Type B pancreatic cell (in vitro differentiated cells): ENCODE measurements at regions not wholly inside any gene's neighbourhood (a gene's known extent, or its start where the extent isn't known, plus 50 kb on each side); places are given as distances from the start of the nearest gene placed in this dataset.

ENCODE experiments used
- DNase-seq: peaks from one replicate; pipeline ENCODE4 v3.0.0; 2021; ENCODE audit warnings: mixed read lengths; ENCODE audit not compliant: unreplicated experiment; ENCODE audit errors: extremely low spot score
- H3K27ac Mint-ChIP-seq: 2 replicates; pipeline ENCODE4 v1.8.0; 2021; ENCODE audit warnings: mild to moderate bottlenecking, mixed read lengths
- H3K27me3 Mint-ChIP-seq: 2 replicates; pipeline ENCODE4 v1.8.0; 2021; ENCODE audit warnings: mixed read lengths
- H3K36me3 Mint-ChIP-seq: 2 replicates; pipeline ENCODE4 v1.8.0; 2021; ENCODE audit warnings: mixed read lengths
- H3K4me1 Mint-ChIP-seq: one replicate; pipeline ENCODE4 v1.8.0; 2021; ENCODE audit warnings: mixed read lengths; ENCODE audit not compliant: unreplicated experiment
- H3K4me3 Mint-ChIP-seq: 2 replicates; pipeline ENCODE4 v1.8.0; 2021; ENCODE audit warnings: mild to moderate bottlenecking, mixed read lengths
- H3K9me3 Mint-ChIP-seq: 2 replicates; pipeline ENCODE4 v1.8.0; 2021; ENCODE audit warnings: mixed read lengths
- CTCF ChIP-seq: fragments of 200-600 bp; sonication (generic); conservative IDR thresholded peaks from 2 replicates; pipeline ENCODE4 v1.5.0; 2021; ENCODE audit warnings: antibody characterized with exemption, mild to moderate bottlenecking

GRCh38 chr13:76440568-76440967 lies 445.6 kb downstream of the KCTD12 start:
- DNase-seq: no peak
- no peak for TF ChIP-seq CTCF
- Mint-ChIP-seq H3K36me3 (no peaks in the 10 kb centered on the region), H3K4me1 (no peaks in the 10 kb centered on the region), H3K4me3 (no peak overlapping the region), H3K9me3 (peaks cover 6% of the 10 kb centered on the region), H3K27ac (no peak overlapping the region), H3K27me3 (no peaks in the 10 kb centered on the region)

GRCh38 chr13:76439546-76439945 lies 446.7 kb downstream of the KCTD12 start:
- no peak for DNase-seq
- TF ChIP-seq CTCF: no peak
- no peak overlapping the region for H3K4me3 Mint-ChIP-seq
- no peaks in the 10 kb centered on the region for H3K27me3 Mint-ChIP-seq
- no peaks in the 10 kb centered on the region for H3K9me3 Mint-ChIP-seq
- H3K4me1 Mint-ChIP-seq: no peaks in the 10 kb centered on the region
- H3K27ac Mint-ChIP-seq: no peak overlapping the region
- H3K36me3 Mint-ChIP-seq: no peaks in the 10 kb centered on the region

- Mint-ChIP-seq H3K36me3 (no peaks in the 10 kb centered on the region), H3K4me1 (no peaks in the 10 kb centered on the region), H3K9me3 (no peaks in the 10 kb centered on the region), H3K27ac (no peak overlapping the region), H3K27me3 (no peaks in the 10 kb centered on the region), H3K4me3 (no peak overlapping the region)
- no peak for DNase-seq
- no peak for TF ChIP-seq CTCF
Measured at GRCh38 chr13:76438050-76438449, 448.2 kb downstream of the KCTD12 start.

- Mint-ChIP-seq H3K9me3 (no peaks in the 10 kb centered on the region), H3K4me1 (no peaks in the 10 kb centered on the region), H3K36me3 (no peaks in the 10 kb centered on the region), H3K27me3 (no peaks in the 10 kb centered on the region), H3K27ac (no peak overlapping the region), H3K4me3 (no peak overlapping the region)
- TF ChIP-seq CTCF: no peak
- DNase-seq: no peak
Measured at GRCh38 chr13:76425935-76426334, 460.3 kb downstream of the KCTD12 start.

- Mint-ChIP-seq H3K27me3 (peaks cover 3% of the 10 kb centered on the region), H3K27ac (no peak overlapping the region), H3K4me1 (peaks cover 9% of the 10 kb centered on the region), H3K4me3 (no peak overlapping the region), H3K36me3 (no peaks in the 10 kb centered on the region), H3K9me3 (no peaks in the 10 kb centered on the region)
- DNase-seq: no peak
- no peak for TF ChIP-seq CTCF
Measured at GRCh38 chr13:76421011-76421410, 465.2 kb downstream of the KCTD12 start.

GRCh38 chr13:76418404-76418803 lies 467.8 kb downstream of the KCTD12 start:
- peaks cover 3% of the 10 kb centered on the region for H3K27me3 Mint-ChIP-seq
- H3K27ac Mint-ChIP-seq: no peak overlapping the region
- H3K9me3 Mint-ChIP-seq: no peaks in the 10 kb centered on the region
- H3K4me1 Mint-ChIP-seq: peaks cover 9% of the 10 kb centered on the region
- no peak overlapping the region for H3K4me3 Mint-ChIP-seq
- no peak for TF ChIP-seq CTCF
- DNase-seq: no peak
- no peaks in the 10 kb centered on the region for H3K36me3 Mint-ChIP-seq
